Keratinocyte (primary cell): ENCODE measurements at regions not wholly inside any gene's neighbourhood (a gene's known extent, or its start where the extent isn't known, plus 50 kb on each side); places are given as distances from the start of the nearest gene placed in this dataset.

Experiments used
- EZH2 ChIP-seq: IDR thresholded peaks from one replicate; pipeline ENCODE4 v1.6.1; 2012; ENCODE audit warnings: inconsistent platforms, mild to moderate bottlenecking, low read length, moderate library complexity
- TF ChIP-seq, protein P1 (sequence below), 3 experiments: IDR thresholded peaks in 1 of 3; conservative IDR thresholded peaks in 1 of 3; optimal IDR thresholded peaks in 1 of 3; 2 replicates in 2 of 3; 3 replicates in 1 of 3; pipeline versions ENCODE3 to v1.5.1; 2011; ENCODE audit warnings: low read length in 3 of 3, mild to moderate bottlenecking in 3 of 3, moderate library complexity in 2 of 3, control low read depth in 1 of 3, inconsistent platforms in 1 of 3; ENCODE audit not compliant: insufficient read depth in 2 of 3; ENCODE audit errors: extremely low read depth in 1 of 3

DNA sequence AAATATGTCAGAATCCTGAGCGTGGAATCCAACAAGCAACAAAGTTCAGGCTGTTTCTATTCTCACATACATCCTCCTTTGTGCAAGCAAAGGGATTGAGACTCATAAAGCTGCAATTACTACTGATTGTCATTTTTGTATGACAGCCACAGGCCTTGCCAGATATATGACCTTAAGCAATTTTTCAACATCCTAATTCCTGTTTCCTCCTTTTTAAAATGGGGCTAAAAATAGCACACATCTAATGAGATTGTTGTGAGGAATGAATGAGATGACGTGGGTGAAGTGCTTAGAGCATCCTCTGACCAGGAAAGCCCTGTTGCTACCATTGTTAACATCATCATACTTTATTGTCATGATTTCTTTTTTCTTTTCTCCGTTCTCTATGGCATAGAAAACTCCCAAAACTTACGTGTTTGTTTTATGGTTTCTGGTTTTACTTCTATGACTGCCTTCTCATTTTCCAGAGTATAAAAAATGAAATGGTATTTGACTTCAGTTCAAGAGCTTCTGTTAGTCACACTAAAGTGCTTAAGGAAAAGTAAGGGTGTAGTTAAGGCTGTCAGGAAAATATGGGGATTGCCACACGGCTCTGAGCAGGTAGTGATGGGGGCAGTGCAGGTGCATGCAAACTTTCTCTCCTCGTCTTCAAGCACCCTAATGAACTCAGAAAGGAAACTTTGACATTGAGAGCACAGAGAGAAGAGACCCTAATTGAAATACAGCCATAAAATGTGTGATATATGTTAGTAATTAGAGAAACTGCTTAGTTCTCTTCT, 590.6 kb upstream of the NETO1 start:
- TF ChIP-seq, protein P1, sequence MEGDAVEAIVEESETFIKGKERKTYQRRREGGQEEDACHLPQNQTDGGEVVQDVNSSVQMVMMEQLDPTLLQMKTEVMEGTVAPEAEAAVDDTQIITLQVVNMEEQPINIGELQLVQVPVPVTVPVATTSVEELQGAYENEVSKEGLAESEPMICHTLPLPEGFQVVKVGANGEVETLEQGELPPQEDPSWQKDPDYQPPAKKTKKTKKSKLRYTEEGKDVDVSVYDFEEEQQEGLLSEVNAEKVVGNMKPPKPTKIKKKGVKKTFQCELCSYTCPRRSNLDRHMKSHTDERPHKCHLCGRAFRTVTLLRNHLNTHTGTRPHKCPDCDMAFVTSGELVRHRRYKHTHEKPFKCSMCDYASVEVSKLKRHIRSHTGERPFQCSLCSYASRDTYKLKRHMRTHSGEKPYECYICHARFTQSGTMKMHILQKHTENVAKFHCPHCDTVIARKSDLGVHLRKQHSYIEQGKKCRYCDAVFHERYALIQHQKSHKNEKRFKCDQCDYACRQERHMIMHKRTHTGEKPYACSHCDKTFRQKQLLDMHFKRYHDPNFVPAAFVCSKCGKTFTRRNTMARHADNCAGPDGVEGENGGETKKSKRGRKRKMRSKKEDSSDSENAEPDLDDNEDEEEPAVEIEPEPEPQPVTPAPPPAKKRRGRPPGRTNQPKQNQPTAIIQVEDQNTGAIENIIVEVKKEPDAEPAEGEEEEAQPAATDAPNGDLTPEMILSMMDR (optimal IDR thresholded peaks at IDR 0.05 in 1 of 3, IDR thresholded peaks at IDR 0.05 in 1 of 3, conservative IDR thresholded peaks at IDR 0.05 in 1 of 3; ENCODE audit: extremely low read depth in 1 of 3, insufficient read depth in 2 of 3, low read length in 3 of 3): no peak
- TF ChIP-seq EZH2: no peak
